ENCODE measurements at regions not wholly inside any gene's neighbourhood (a gene's known extent, or its start where the extent isn't known, plus 50 kb on each side); places are given as distances from the start of the nearest gene placed in this dataset.
"Not testable (repeated sequence)": the region's sequence is repeated elsewhere in the genome, so short reads cannot be mapped to it uniquely, and the experiment has no call there.

DNA sequence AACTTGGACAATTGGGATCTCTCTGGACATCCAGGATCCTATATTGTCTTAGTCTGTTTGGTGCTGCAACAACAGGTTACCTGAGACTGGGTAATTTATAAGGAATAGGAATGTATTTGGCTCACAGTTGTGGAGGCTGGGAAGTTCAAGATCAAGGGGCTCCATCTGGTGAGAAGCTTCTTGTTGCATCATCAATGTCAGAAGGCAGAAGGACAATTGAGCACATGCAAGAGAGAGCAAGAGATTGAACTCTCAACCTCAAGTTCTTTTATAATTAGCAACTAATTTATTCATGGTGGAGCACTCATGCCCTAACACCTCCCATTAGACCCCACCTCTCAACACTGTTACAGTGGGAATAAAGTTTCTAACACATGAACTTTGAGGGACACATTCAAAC, 124.7 kb upstream of the ETV3 start:
- no peaks in the 10 kb centered on the region for H3K36me3 ChIP-seq (ENCODE audit: control insufficient read depth, insufficient read depth, low read length)
- DNase-seq (ENCODE audit: low read depth): no peak
- TF ChIP-seq, protein P1, sequence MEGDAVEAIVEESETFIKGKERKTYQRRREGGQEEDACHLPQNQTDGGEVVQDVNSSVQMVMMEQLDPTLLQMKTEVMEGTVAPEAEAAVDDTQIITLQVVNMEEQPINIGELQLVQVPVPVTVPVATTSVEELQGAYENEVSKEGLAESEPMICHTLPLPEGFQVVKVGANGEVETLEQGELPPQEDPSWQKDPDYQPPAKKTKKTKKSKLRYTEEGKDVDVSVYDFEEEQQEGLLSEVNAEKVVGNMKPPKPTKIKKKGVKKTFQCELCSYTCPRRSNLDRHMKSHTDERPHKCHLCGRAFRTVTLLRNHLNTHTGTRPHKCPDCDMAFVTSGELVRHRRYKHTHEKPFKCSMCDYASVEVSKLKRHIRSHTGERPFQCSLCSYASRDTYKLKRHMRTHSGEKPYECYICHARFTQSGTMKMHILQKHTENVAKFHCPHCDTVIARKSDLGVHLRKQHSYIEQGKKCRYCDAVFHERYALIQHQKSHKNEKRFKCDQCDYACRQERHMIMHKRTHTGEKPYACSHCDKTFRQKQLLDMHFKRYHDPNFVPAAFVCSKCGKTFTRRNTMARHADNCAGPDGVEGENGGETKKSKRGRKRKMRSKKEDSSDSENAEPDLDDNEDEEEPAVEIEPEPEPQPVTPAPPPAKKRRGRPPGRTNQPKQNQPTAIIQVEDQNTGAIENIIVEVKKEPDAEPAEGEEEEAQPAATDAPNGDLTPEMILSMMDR (IDR thresholded peaks at IDR 0.05; ENCODE audit: insufficient read depth, low read length, poor library complexity, severe bottlenecking): no peak
- H3K27me3 ChIP-seq (ENCODE audit: control insufficient read depth, insufficient read depth, low read length): no peaks in the 10 kb centered on the region
- no peak overlapping the region for H3K4me3 ChIP-seq (ENCODE audit: low read depth, low read length)

DNA sequence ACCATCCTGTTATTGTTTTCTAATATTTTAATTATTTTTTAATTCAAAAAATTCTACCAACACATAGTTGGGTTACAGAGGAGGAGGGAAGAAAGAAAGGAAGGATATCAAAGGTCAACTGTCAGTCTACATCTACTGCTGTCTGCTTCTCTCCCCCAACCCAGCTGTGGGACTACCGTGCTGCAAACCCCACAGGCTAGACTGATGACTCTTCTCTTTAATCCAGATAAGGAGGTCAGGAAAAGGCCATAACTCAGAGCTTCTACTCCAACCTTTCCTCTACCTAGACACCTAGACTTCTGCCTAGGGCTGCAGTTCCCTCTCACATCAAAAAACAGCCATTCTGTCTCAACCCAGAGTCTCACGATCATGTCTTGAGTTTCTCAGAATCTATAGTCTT, 124.2 kb upstream of the ETV3 start:
- DNase-seq (ENCODE audit: low read depth): no peak
- Histone ChIP-seq H3K4me3 (ENCODE audit: low read depth, low read length) (no peak overlapping the region), H3K27me3 (ENCODE audit: control insufficient read depth, insufficient read depth, low read length) (no peaks in the 10 kb centered on the region), H3K36me3 (ENCODE audit: control insufficient read depth, insufficient read depth, low read length) (no peaks in the 10 kb centered on the region)
- TF ChIP-seq, protein P1 (IDR thresholded peaks at IDR 0.05; ENCODE audit: insufficient read depth, low read length, poor library complexity, severe bottlenecking): no peak

DNA sequence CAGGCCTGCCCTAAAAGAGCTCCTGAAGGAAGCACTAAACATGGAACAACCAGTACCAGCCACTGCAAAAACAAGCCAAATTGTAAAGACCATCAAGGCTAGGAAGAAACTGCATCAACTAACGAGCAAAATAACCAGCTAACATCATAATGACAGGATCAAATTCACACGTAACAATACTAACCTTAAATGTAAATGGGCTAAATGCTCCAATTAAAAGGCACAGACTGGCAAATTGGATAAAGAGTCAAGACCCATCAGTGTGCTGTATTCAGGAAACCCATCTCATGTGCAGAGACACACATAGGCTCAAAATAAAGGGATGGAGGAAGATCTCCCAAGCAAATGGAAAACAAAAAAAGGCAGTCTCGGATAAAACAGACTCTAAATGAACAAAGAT, 117.7 kb upstream of the ETV3 start:
- H3K27me3 ChIP-seq (ENCODE audit: control insufficient read depth, insufficient read depth, low read length); H3K36me3 ChIP-seq (ENCODE audit: control insufficient read depth, insufficient read depth, low read length); DNase-seq (ENCODE audit: low read depth); H3K4me3 ChIP-seq (ENCODE audit: low read depth, low read length): not testable (repeated sequence)

DNA sequence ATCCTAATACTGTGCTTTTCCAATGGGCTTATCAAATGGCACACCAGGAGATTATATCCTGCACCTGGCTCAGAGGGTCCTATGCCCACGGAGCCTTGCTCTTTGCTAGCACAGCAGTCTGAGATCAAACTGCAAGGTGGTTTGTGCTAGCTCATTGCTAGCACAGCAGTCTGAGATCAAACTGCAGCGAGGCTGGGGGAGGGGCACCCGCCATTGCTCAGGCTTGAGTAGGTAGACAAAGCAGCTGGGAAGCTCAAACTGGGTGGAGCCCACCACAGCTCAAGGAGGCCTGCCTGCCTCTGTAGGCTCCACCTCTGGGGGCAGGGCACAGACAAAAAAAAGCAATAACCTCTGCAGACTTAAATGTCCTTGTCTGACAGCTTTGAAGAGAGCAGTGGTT, 116.0 kb upstream of the ETV3 start:
- H3K4me3 ChIP-seq (ENCODE audit: low read depth, low read length): not testable (repeated sequence)

DNA sequence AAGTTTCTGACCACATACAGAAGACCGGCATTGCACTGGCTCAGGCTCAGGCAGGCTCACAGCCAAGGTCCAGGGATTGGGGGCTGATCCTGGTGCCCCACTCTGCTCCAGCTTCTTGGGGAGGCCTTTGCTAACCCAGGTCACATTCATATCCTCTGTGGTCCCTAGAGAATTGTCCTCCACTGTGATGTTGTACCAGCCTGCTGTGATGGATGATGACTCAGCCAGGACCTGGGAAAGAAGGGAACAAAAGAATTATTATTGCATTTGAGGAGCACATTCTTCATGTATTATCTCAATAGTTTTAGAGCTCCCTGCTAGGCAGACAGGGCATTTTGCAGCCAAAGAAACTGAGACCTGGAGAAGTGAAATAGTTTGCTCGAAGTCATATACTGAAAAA, 114.3 kb upstream of the ETV3 start:
- Histone ChIP-seq H3K27me3 (ENCODE audit: control insufficient read depth, insufficient read depth, low read length) (no peaks in the 10 kb centered on the region), H3K36me3 (ENCODE audit: control insufficient read depth, insufficient read depth, low read length) (no peaks in the 10 kb centered on the region), H3K4me3 (ENCODE audit: low read depth, low read length) (no peak overlapping the region)
- TF ChIP-seq, protein P1 (IDR thresholded peaks at IDR 0.05; ENCODE audit: insufficient read depth, low read length, poor library complexity, severe bottlenecking): no peak
- DNase-seq (ENCODE audit: low read depth): no peak

More for the DNA sequence above, 116.0 kb upstream of the ETV3 start:
- not testable (repeated sequence) for H3K36me3 ChIP-seq (ENCODE audit: control insufficient read depth, insufficient read depth, low read length); DNase-seq (ENCODE audit: low read depth); H3K27me3 ChIP-seq (ENCODE audit: control insufficient read depth, insufficient read depth, low read length)

DNA sequence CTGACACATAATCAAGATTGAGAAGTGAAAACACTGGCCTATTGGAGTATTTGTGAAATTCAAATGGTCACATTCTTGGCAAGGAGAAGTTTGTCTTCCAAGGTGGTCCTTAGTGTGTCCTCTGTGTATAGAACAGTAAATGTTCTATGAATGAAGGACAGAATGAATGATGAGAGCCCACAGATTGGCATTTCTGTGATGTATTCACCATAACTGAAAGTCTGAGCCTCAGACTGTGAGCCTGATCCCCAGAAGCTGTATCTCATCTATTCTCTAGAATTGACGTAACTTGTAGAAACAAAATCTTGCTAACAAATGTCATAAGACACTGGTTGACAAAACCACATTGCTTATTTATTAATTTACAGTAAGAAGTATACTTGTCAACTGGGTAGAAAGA, 111.5 kb upstream of the ETV3 start:
- Histone ChIP-seq H3K27me3 (ENCODE audit: control insufficient read depth, insufficient read depth, low read length) (no peaks in the 10 kb centered on the region), H3K36me3 (ENCODE audit: control insufficient read depth, insufficient read depth, low read length) (no peaks in the 10 kb centered on the region), H3K4me3 (ENCODE audit: low read depth, low read length) (no peak overlapping the region)
- DNase-seq (ENCODE audit: low read depth): no peak
- TF ChIP-seq, protein P1 (IDR thresholded peaks at IDR 0.05; ENCODE audit: insufficient read depth, low read length, poor library complexity, severe bottlenecking): no peak

DNA sequence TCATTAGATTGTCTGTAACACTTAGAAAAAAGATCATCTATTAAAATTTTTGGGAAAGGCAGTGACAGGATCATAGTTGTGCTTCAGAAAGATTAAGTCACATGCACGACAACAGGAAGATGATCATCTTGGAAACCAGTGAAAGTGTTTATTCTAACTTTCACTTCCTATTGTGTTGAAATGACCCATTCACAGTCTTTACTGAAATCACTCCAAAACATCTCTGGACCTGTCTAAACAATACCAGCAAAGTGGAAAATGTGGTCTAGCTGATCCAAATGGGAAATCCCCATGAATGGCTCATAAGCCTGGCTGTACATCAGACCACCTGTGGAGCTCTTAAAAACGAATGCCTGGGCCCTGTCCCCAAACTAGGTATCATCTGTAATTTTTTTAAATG, 111.1 kb upstream of the ETV3 start:
- TF ChIP-seq, protein P1 (IDR thresholded peaks at IDR 0.05; ENCODE audit: insufficient read depth, low read length, poor library complexity, severe bottlenecking): no peak
- DNase-seq (ENCODE audit: low read depth): no peak
- Histone ChIP-seq H3K4me3 (ENCODE audit: low read depth, low read length) (no peak overlapping the region), H3K27me3 (ENCODE audit: control insufficient read depth, insufficient read depth, low read length) (no peaks in the 10 kb centered on the region), H3K36me3 (ENCODE audit: control insufficient read depth, insufficient read depth, low read length) (no peaks in the 10 kb centered on the region)

DNA sequence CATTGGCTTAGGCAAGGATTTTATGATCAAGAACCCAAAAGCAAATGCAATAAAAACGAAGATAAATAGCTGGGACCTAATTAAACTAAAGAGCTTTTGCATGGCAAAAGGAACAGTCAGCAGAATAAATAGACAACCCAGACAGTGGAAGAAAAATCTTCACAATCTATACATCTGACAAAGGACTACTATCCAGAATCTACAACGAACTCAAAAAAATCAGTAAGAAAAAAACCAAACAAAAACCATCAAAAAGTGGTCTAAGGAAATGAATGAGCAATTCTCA, 109.5 kb upstream of the ETV3 start:
- not testable (repeated sequence) for H3K4me3 ChIP-seq (ENCODE audit: low read depth, low read length); DNase-seq (ENCODE audit: low read depth); H3K36me3 ChIP-seq (ENCODE audit: control insufficient read depth, insufficient read depth, low read length)

More for the DNA sequence above, 109.5 kb upstream of the ETV3 start:
- H3K27me3 ChIP-seq (ENCODE audit: control insufficient read depth, insufficient read depth, low read length): not testable (repeated sequence)
